Esophagus mucosa (tissue), 1 donor: ENCODE measurements at regions not wholly inside any gene's neighbourhood (a gene's known extent, or its start where the extent isn't known, plus 50 kb on each side); places are given as distances from the start of the nearest gene placed in this dataset.
A peak's percentile ranks its signal among the peaks of the same experiment; 100 is the strongest.

Experiments
- ATAC-seq: fragments of 200-7000 bp; cut with Tn5 transposase; one replicate; pipeline ENCODE4 v1.9.1; 2020
- donor health status: DM: yes; HTN: yes; CAD: no.

- no peak for ATAC-seq
Observed at GRCh38 chr13:22102271-22102670, 431.4 kb downstream of the FGF9 start.

GRCh38 chr13:22103046-22104027, 432.5 kb downstream of the FGF9 start:
- ATAC-seq: peak; percentile 76

- no peak for ATAC-seq
Observed at GRCh38 chr13:22106058-22106457, 435.2 kb downstream of the FGF9 start.

GRCh38 chr13:22107549-22107948, 436.7 kb downstream of the FGF9 start:
- no peak for ATAC-seq

GRCh38 chr13:22108283-22108942, 437.5 kb downstream of the FGF9 start:
- ATAC-seq: no peak

- ATAC-seq: no peak
Observed at GRCh38 chr13:22108979-22109378, 438.1 kb downstream of the FGF9 start.

- no peak for ATAC-seq
Observed at GRCh38 chr13:22110368-22110767, 439.5 kb downstream of the FGF9 start.

GRCh38 chr13:22111152-22111783, 440.4 kb downstream of the FGF9 start:
- no peak for ATAC-seq

GRCh38 chr13:22111961-22112360, 441.1 kb downstream of the FGF9 start:
- ATAC-seq: no peak

GRCh38 chr13:22112956-22113745, 442.3 kb downstream of the FGF9 start:
- ATAC-seq: no peak

GRCh38 chr13:22114630-22115311, 443.9 kb downstream of the FGF9 start:
- peak; percentile 22 for ATAC-seq

- ATAC-seq: no peak
Observed at GRCh38 chr13:22118158-22118557, 447.3 kb downstream of the FGF9 start.

- no peak for ATAC-seq
Observed at GRCh38 chr13:22120646-22121045, 449.8 kb downstream of the FGF9 start.

- ATAC-seq: no peak
Observed at GRCh38 chr13:22121146-22121739, 450.4 kb downstream of the FGF9 start.

GRCh38 chr13:22126433-22127021, 455.7 kb downstream of the FGF9 start:
- ATAC-seq: no peak

- peak; percentile 8 for ATAC-seq
Observed at GRCh38 chr13:22127277-22128164, 456.6 kb downstream of the FGF9 start.

- no peak for ATAC-seq
Observed at GRCh38 chr13:22128441-22129408, 457.9 kb downstream of the FGF9 start.

- no peak for ATAC-seq
Observed at GRCh38 chr13:22130254-22130653, 459.4 kb downstream of the FGF9 start.

- no peak for ATAC-seq
Observed at GRCh38 chr13:22134261-22134660, 463.4 kb downstream of the FGF9 start.
